ENCODE measurements at regions not wholly inside any gene's neighbourhood (a gene's known extent, or its start where the extent isn't known, plus 50 kb on each side); places are given as distances from the start of the nearest gene placed in this dataset.

GRCh38 chr3:124429129-124429815 lies 301.0 kb upstream of the UMPS start:
- H3K27ac ChIP-seq = 0 out of 2 replicates have a peak overlapping the region, but pooled peaks have one; percentile 4
- no peak for TF ChIP-seq CTCF (conservative IDR thresholded peaks at IDR 0.05)

GRCh38 chr3:124431331-124431994 lies 298.8 kb upstream of the UMPS start:
- no peak for TF ChIP-seq CTCF (conservative IDR thresholded peaks at IDR 0.05)
- H3K27ac ChIP-seq = no peak overlapping the region

GRCh38 chr3:124434176-124434575 lies 296.1 kb upstream of the UMPS start:
- TF ChIP-seq CTCF (conservative IDR thresholded peaks at IDR 0.05) = no peak
- H3K27ac ChIP-seq = no peak overlapping the region

GRCh38 chr3:124435467-124435866 lies 294.8 kb upstream of the UMPS start:
- no peak for TF ChIP-seq CTCF (conservative IDR thresholded peaks at IDR 0.05)
- no peak overlapping the region for H3K27ac ChIP-seq

GRCh38 chr3:124438813-124439212 lies 291.4 kb upstream of the UMPS start:
- H3K27ac ChIP-seq = no peak overlapping the region

GRCh38 chr3:124439603-124440002 lies 290.6 kb upstream of the UMPS start:
- no peak overlapping the region for H3K27ac ChIP-seq
- no peak for TF ChIP-seq CTCF (conservative IDR thresholded peaks at IDR 0.05)

More at GRCh38 chr3:124438813-124439212, 291.4 kb upstream of the UMPS start:
- TF ChIP-seq CTCF (conservative IDR thresholded peaks at IDR 0.05) = no peak

- TF ChIP-seq CTCF (conservative IDR thresholded peaks at IDR 0.05) = no peak
Measured at GRCh38 chr3:124441766-124442165, 288.5 kb upstream of the UMPS start.

More at GRCh38 chr3:124441766-124442165, 288.5 kb upstream of the UMPS start:
- no peak overlapping the region for H3K27ac ChIP-seq
